SK-N-SH treated with all-trans-retinoic acid at 6 μM for 48 hours (cell line): ENCODE measurements at regions not wholly inside any gene's neighbourhood (a gene's known extent, or its start where the extent isn't known, plus 50 kb on each side); places are given as distances from the start of the nearest gene placed in this dataset.

ENCODE experiments used
- ATAC-seq: fragments of 200-7000 bp; cut with Tn5 transposase; 3 replicates; pipeline ENCODE4 v1.9.1; 2020; ENCODE audit warnings: mild to moderate bottlenecking, moderate library complexity
- ARNTL ChIP-seq: fragments of 450-650 bp; formaldehyde crosslinking; IDR thresholded peaks from 2 replicates; pipeline ENCODE4 v1.5.0; 2020; ENCODE audit warnings: low read depth, mild to moderate bottlenecking, moderate library complexity, borderline replicate concordance
- BACH2 ChIP-seq: fragments of 250-450 bp; sonication (Bioruptor Pico); IDR thresholded peaks from 2 replicates; pipeline ENCODE4 v1.9.0; 2021; ENCODE audit warnings: mild to moderate bottlenecking, borderline replicate concordance
- CSDC2 ChIP-seq: fragments of 250-450 bp; sonication (Bioruptor Pico); IDR thresholded peaks from 2 replicates; pipeline ENCODE4 v1.5.0; 2020; ENCODE audit warnings: mild to moderate bottlenecking, moderate library complexity
- GLIS3 ChIP-seq: fragments of 250-450 bp; sonication (Bioruptor Pico); IDR thresholded peaks from 2 replicates; pipeline ENCODE4 v1.5.0; 2020; ENCODE audit warnings: mild to moderate bottlenecking, moderate library complexity
- ISL1 ChIP-seq: fragments of 250-450 bp; sonication (Bioruptor Pico); IDR thresholded peaks from 2 replicates; pipeline ENCODE4 v2.1.2; 2022; ENCODE audit warnings: mild to moderate bottlenecking, moderate library complexity
- OSR1 ChIP-seq: fragments of 250-450 bp; sonication (Bioruptor Pico); IDR thresholded peaks from 2 replicates; pipeline ENCODE4 v1.8.0; 2022; ENCODE audit warnings: moderate library complexity, mild to moderate bottlenecking, inconsistent platforms
- PPARA ChIP-seq: fragments of 250-450 bp; sonication (Bioruptor Pico); IDR thresholded peaks from 2 replicates; pipeline ENCODE4 v1.5.0; 2020; ENCODE audit warnings: mild to moderate bottlenecking, borderline replicate concordance
- RARB ChIP-seq: fragments of 250-450 bp; sonication (Bioruptor Pico); IDR thresholded peaks from 2 replicates; pipeline ENCODE4 v1.8.0; 2021; ENCODE audit warnings: mild to moderate bottlenecking, moderate library complexity
- SNAI2 ChIP-seq: fragments of 250-450 bp; sonication (Bioruptor Pico); IDR thresholded peaks from 2 replicates; pipeline ENCODE4 v1.5.0; 2020; ENCODE audit warnings: mild to moderate bottlenecking, moderate library complexity
- TOX ChIP-seq: fragments of 250-450 bp; sonication (Bioruptor Pico); IDR thresholded peaks from 2 replicates; pipeline ENCODE4 v1.8.0; 2021; ENCODE audit warnings: mild to moderate bottlenecking, moderate library complexity, borderline replicate concordance
- ZC3H10 ChIP-seq: fragments of 250-450 bp; sonication (Bioruptor Pico); IDR thresholded peaks from 2 replicates; pipeline ENCODE4 v1.5.1; 2021; ENCODE audit warnings: mild to moderate bottlenecking, moderate library complexity
- ZFP3 ChIP-seq: fragments of 250-450 bp; sonication (Bioruptor Pico); IDR thresholded peaks from 2 replicates; pipeline ENCODE4 v1.5.0; 2020; ENCODE audit warnings: mild to moderate bottlenecking, moderate library complexity
- ZFP30 ChIP-seq: fragments of 450-650 bp; formaldehyde crosslinking; IDR thresholded peaks from 2 replicates; pipeline ENCODE4 v1.5.0; 2022; ENCODE audit warnings: mild to moderate bottlenecking, moderate library complexity
- ZNF565 ChIP-seq: fragments of 450-650 bp; formaldehyde crosslinking; conservative IDR thresholded peaks from 2 replicates; pipeline ENCODE4 v1.5.0; 2020; ENCODE audit warnings: low read depth, mild to moderate bottlenecking, moderate library complexity
- ZNF70 ChIP-seq: fragments of 450-650 bp; formaldehyde crosslinking; IDR thresholded peaks from 2 replicates; pipeline ENCODE4 v1.5.0; 2020; ENCODE audit warnings: mild to moderate bottlenecking, moderate library complexity
- ZNF8 ChIP-seq: fragments of 450-650 bp; formaldehyde crosslinking; IDR thresholded peaks from 2 replicates; pipeline ENCODE4 v1.5.0; 2020; ENCODE audit warnings: mild to moderate bottlenecking, moderate library complexity
- TF ChIP-seq, protein P1 (sequence below): fragments of 250-450 bp; sonication (Bioruptor Pico); IDR thresholded peaks from 2 replicates; pipeline ENCODE4 v1.5.0; 2020; ENCODE audit warnings: mild to moderate bottlenecking, moderate library complexity
- TF ChIP-seq, protein P2 (sequence below): fragments of 250-450 bp; sonication (Bioruptor Pico); IDR thresholded peaks from 2 replicates; pipeline ENCODE4 v1.5.1; 2020; ENCODE audit warnings: low read depth, mild to moderate bottlenecking, moderate library complexity
- TF ChIP-seq, protein P3 (sequence below): fragments of 250-450 bp; sonication (Bioruptor Pico); IDR thresholded peaks from 2 replicates; pipeline ENCODE4 v1.8.0; 2020; ENCODE audit warnings: mild to moderate bottlenecking, moderate library complexity, borderline replicate concordance
- TF ChIP-seq, protein P4 (sequence below): fragments of 250-450 bp; sonication (Bioruptor Pico); IDR thresholded peaks from 2 replicates; pipeline ENCODE4 v1.8.0; 2021; ENCODE audit warnings: low read depth, mild to moderate bottlenecking, moderate library complexity, borderline replicate concordance
- TF ChIP-seq, protein P5 (sequence below): fragments of 250-450 bp; sonication (Bioruptor Pico); IDR thresholded peaks from 2 replicates; pipeline ENCODE4 v1.5.1; 2021; ENCODE audit warnings: mild to moderate bottlenecking, moderate library complexity

DNA sequence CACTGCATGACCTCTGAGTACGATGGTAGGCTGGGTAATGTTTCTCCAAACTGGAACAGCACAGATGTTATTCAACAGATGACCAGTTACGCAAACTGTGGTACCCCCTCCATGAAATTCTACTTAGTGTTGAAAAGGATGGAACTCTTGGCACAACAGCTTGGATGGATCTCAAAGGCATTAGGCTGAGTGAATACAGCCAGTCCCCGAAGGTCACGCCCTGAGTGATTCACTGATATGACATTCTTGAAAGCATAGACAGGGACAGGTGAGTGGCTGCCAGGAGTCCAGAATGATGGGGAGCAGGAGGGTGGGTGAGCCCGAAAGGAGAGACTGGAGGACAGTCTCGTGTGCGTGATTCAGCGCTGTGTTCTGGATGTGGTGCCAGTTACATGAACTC lies 187.5 kb upstream of the TMEM132C start:
- no peak for ATAC-seq
- no peak for TF ChIP-seq OSR1 (CRISPR knock-in tag)
- TF ChIP-seq ZNF565 (CRISPR knock-in tag), result no peak
- TF ChIP-seq ZNF70 (CRISPR knock-in tag), result no peak
- TF ChIP-seq RARB (CRISPR knock-in tag), result no peak
- no peak for TF ChIP-seq ZFP3 (CRISPR knock-in tag)

DNA sequence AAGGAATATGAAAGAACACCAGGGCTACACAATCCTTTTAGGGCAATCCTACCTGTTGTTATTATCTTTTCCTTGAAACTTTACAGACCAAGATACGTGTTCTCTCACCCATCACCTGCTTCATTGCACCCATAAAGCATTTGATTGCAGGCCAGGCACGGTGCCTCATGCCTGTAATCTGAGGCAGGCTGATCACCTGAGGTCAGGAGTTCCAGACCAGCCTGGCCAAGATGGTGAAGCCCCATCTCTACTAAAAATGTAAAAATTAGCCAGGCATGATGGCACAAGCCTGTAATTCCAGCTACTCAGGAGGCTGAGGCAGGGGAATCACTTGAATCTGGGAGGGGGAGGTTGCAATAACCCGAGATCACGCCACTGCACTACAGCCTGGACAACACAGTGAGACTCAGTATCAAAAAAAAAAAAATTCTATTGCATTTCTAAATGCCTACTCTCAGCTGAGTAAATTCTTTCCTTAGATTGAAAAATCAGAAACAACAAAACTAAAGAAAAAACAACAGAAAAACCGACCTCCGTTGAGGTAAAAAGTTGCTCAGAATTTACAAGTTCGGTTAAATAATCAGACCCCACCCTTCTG lies 183.7 kb upstream of the TMEM132C start:
- no peak for ATAC-seq
- no peak for TF ChIP-seq BACH2 (CRISPR knock-in tag)
- no peak for TF ChIP-seq RARB (CRISPR knock-in tag)
- TF ChIP-seq, protein P1, sequence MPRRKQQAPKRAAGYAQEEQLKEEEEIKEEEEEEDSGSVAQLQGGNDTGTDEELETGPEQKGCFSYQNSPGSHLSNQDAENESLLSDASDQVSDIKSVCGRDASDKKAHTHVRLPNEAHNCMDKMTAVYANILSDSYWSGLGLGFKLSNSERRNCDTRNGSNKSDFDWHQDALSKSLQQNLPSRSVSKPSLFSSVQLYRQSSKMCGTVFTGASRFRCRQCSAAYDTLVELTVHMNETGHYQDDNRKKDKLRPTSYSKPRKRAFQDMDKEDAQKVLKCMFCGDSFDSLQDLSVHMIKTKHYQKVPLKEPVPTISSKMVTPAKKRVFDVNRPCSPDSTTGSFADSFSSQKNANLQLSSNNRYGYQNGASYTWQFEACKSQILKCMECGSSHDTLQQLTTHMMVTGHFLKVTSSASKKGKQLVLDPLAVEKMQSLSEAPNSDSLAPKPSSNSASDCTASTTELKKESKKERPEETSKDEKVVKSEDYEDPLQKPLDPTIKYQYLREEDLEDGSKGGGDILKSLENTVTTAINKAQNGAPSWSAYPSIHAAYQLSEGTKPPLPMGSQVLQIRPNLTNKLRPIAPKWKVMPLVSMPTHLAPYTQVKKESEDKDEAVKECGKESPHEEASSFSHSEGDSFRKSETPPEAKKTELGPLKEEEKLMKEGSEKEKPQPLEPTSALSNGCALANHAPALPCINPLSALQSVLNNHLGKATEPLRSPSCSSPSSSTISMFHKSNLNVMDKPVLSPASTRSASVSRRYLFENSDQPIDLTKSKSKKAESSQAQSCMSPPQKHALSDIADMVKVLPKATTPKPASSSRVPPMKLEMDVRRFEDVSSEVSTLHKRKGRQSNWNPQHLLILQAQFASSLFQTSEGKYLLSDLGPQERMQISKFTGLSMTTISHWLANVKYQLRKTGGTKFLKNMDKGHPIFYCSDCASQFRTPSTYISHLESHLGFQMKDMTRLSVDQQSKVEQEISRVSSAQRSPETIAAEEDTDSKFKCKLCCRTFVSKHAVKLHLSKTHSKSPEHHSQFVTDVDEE, result no peak
- no peak for TF ChIP-seq CSDC2
- no peak for TF ChIP-seq ZFP3 (CRISPR knock-in tag)
- TF ChIP-seq ZNF8 (CRISPR knock-in tag), result no peak

DNA sequence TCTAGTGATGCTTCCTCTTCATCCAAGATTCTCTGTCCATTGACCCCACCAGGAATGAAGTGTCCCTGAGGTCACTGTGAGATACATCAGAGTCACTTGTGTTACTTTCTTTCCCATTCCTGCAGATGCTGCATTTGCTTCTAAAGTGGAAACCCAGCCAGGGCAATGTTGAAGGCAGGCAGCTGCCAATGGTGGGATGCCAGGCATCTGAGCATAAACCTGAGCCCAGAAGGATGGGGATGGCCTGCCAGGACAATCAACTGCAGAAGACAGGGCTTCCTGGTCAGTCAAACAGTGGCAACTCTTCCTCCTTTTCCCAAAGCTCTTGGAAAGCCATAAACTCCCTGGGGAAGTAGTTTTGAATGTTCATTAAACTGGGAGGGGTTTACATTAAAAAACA lies 178.0 kb upstream of the TMEM132C start:
- ATAC-seq, result no peak
- no peak for TF ChIP-seq RARB (CRISPR knock-in tag)
- no peak for TF ChIP-seq ZC3H10
- TF ChIP-seq ISL1 (CRISPR knock-in tag), result no peak
- TF ChIP-seq, protein P2, sequence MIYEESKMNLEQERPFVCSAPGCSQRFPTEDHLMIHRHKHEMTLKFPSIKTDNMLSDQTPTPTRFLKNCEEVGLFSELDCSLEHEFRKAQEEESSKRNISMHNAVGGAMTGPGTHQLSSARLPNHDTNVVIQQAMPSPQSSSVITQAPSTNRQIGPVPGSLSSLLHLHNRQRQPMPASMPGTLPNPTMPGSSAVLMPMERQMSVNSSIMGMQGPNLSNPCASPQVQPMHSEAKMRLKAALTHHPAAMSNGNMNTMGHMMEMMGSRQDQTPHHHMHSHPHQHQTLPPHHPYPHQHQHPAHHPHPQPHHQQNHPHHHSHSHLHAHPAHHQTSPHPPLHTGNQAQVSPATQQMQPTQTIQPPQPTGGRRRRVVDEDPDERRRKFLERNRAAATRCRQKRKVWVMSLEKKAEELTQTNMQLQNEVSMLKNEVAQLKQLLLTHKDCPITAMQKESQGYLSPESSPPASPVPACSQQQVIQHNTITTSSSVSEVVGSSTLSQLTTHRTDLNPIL (CRISPR knock-in tag), result no peak
- TF ChIP-seq ARNTL (CRISPR knock-in tag), result no peak

DNA sequence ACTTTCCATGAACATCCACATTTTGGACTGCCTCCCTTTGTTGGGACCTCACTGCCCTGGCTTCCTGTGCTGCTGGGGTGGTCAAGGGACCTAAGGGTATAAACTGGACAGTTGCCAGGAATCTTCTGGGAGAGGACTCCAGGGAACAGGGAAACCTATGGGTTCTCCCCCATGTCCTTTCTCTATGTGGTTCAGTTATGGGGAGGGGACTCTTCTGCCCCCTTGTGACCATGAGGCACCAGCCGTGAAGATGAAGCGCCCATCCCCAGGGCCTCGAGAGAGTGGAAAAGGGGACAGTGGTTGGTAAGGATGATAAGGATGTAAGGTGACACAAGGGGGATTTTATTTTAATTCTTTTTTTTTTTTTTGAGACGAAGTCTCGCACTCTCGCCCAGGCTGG lies 177.0 kb upstream of the TMEM132C start:
- no peak for ATAC-seq
- TF ChIP-seq, protein P2 (CRISPR knock-in tag), result no peak
- TF ChIP-seq ISL1 (CRISPR knock-in tag) (no peak), TOX (CRISPR knock-in tag) (no peak), ARNTL (CRISPR knock-in tag) (no peak), ZFP30 (CRISPR knock-in tag) (no peak), PPARA (CRISPR knock-in tag) (no peak), BACH2 (CRISPR knock-in tag) (no peak), ZFP3 (CRISPR knock-in tag) (no peak), GLIS3 (CRISPR knock-in tag) (no peak), ZNF70 (CRISPR knock-in tag) (no peak), SNAI2 (CRISPR knock-in tag) (no peak), RARB (CRISPR knock-in tag) (no peak), CSDC2 (no peak), ZNF565 (CRISPR knock-in tag) (no peak), ZC3H10 (no peak)
- TF ChIP-seq, protein P3, sequence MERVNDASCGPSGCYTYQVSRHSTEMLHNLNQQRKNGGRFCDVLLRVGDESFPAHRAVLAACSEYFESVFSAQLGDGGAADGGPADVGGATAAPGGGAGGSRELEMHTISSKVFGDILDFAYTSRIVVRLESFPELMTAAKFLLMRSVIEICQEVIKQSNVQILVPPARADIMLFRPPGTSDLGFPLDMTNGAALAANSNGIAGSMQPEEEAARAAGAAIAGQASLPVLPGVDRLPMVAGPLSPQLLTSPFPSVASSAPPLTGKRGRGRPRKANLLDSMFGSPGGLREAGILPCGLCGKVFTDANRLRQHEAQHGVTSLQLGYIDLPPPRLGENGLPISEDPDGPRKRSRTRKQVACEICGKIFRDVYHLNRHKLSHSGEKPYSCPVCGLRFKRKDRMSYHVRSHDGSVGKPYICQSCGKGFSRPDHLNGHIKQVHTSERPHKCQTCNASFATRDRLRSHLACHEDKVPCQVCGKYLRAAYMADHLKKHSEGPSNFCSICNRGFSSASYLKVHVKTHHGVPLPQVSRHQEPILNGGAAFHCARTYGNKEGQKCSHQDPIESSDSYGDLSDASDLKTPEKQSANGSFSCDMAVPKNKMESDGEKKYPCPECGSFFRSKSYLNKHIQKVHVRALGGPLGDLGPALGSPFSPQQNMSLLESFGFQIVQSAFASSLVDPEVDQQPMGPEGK (CRISPR knock-in tag), result no peak
- TF ChIP-seq, protein P4, sequence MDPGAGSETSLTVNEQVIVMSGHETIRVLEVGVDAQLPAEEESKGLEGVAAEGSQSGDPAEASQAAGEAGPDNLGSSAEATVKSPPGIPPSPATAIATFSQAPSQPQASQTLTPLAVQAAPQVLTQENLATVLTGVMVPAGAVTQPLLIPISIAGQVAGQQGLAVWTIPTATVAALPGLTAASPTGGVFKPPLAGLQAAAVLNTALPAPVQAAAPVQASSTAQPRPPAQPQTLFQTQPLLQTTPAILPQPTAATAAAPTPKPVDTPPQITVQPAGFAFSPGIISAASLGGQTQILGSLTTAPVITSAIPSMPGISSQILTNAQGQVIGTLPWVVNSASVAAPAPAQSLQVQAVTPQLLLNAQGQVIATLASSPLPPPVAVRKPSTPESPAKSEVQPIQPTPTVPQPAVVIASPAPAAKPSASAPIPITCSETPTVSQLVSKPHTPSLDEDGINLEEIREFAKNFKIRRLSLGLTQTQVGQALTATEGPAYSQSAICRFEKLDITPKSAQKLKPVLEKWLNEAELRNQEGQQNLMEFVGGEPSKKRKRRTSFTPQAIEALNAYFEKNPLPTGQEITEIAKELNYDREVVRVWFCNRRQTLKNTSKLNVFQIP (CRISPR knock-in tag), result no peak
- TF ChIP-seq, protein P5, sequence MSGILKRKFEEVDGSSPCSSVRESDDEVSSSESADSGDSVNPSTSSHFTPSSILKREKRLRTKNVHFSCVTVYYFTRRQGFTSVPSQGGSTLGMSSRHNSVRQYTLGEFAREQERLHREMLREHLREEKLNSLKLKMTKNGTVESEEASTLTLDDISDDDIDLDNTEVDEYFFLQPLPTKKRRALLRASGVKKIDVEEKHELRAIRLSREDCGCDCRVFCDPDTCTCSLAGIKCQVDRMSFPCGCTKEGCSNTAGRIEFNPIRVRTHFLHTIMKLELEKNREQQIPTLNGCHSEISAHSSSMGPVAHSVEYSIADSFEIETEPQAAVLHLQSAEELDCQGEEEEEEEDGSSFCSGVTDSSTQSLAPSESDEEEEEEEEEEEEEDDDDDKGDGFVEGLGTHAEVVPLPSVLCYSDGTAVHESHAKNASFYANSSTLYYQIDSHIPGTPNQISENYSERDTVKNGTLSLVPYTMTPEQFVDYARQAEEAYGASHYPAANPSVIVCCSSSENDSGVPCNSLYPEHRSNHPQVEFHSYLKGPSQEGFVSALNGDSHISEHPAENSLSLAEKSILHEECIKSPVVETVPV (CRISPR knock-in tag), result no peak
- TF ChIP-seq, protein P1, result no peak
